HG03342 (cell line): ENCODE measurements at regions not wholly inside any gene's neighbourhood (a gene's known extent, or its start where the extent isn't known, plus 50 kb on each side); places are given as distances from the start of the nearest gene placed in this dataset.

Source experiments
- ATAC-seq: cut with Tn5 transposase; IDR thresholded peaks from one replicate; pipeline ENCODE4 v1.9.1; 2021; ENCODE audit warnings: mild to moderate bottlenecking, moderate library complexity; ENCODE audit not compliant: unreplicated experiment

- no peak for ATAC-seq
Observed at GRCh38 chr9:20135119-20135697, 346.4 kb upstream of the SLC24A2 start.

GRCh38 chr9:20125727-20126126, 336.9 kb upstream of the SLC24A2 start:
- no peak for ATAC-seq

GRCh38 chr9:20119566-20119965, 330.7 kb upstream of the SLC24A2 start:
- ATAC-seq, result no peak

DNA sequence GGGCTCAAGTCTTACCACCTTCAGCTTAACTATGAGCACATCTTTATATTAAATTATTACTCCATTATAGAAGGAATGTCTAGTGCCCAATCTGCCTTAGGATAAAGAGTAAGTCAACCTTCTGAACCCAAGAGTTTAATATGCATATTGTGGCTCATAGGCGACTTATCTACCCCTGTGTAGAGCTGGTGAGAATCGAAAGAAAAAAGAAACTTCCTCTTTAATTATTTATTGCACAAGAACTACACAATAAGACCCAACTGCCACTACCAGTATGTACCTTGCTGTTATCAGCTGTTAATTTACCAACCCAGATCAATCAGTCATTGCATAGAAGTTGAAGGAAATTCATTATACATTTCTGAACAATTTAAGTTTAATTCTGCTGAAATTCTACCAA, 329.1 kb upstream of the SLC24A2 start:
- no peak for ATAC-seq

GRCh38 chr9:20117482-20117881, 328.6 kb upstream of the SLC24A2 start:
- no peak for ATAC-seq

DNA sequence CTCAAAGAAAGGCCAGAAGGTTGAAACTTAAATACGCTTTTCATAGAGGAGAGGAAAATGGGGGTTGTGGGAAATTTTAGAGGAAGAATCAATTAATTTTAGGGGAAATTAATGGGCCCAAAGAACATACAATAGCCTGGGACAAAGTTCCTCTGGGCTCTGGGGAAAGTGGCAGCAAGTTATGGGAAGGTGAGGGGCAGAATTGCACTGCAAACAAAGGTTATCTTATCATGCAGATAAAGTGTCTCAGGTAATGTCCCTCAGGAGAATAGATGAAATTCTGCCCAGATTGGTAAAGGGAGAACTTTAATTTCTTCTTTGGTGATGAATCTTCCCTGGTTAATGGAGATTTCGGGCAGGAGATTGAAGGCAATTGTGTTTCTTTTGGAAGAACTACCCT, 326.1 kb upstream of the SLC24A2 start:
- ATAC-seq, result no peak

GRCh38 chr9:20112205-20112783, 323.5 kb upstream of the SLC24A2 start:
- ATAC-seq, result no peak

GRCh38 chr9:20111173-20111843, 322.5 kb upstream of the SLC24A2 start:
- no peak for ATAC-seq

DNA sequence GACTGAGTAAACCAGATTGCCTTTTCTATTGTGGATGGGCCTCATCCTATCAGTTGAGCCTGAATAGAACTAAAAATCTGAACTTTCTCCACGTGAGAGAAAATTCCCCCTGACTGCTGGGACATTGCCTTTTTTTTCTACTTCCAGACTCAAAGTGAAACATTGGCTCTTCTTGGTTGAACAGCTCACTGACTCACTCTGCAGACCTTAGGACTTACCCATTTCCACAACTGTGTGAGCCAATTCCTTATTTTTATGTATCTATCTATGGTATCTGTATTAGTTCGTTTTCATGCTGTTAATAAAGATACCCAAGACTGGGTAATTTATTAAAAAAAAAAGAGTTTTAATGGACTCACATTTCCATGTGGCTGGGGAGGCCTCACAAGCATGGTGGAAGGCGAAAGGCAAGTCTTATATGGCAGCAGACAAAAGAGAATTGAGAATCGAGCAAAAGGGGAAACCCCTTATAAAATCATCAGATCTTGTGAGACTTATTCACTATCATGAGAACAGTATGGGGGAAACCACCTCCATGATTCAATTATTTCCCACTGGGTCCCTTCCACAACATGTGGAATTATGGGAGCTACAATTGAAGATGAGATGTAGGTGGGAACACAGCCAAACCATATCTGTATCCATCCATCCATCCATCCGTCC, 306.7 kb upstream of the SLC24A2 start:
- ATAC-seq, result no peak

DNA sequence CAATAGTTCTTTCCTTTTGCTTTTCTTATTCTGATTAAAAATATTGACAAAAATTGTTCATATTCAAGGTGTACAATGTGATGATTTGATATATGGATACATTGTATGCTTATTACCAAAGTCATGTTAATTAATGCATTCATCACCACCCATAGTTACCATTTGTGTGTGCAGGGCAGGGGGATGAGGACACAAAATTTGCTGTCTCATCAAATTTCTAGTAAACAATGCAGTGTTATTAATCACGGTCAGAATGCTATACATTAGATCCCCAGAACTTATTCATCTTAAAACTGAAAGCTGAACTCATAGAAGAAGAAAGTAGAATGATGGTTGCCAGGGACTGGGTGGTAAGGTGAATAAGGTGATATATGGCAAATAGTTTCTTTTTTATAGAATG, 303.7 kb upstream of the SLC24A2 start:
- no peak for ATAC-seq

GRCh38 chr9:20087481-20087880, 298.6 kb upstream of the SLC24A2 start:
- ATAC-seq, result no peak

- no peak for ATAC-seq
Observed at GRCh38 chr9:20085842-20086241, 297.0 kb upstream of the SLC24A2 start.

DNA sequence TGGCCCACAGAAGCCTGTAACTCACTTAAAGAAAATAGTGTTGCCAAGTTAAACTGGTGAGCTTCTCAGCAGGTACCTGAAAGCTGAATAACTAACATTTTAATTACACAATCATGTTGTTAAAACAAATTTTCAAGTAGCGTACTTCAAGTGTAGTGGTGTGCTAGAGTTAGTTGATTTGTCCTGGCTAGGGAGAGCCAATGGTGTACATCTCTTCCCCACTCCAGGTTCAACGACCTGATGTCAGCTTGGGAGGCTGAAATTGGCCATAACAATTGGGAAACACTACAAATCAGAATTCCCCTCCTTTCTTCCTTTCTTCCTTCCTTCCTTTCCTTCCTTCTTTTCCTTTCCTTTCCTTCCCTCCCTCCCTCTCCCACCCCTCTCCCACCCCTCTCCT, 295.3 kb upstream of the SLC24A2 start:
- ATAC-seq, result no peak

GRCh38 chr9:20083390-20083789, 294.6 kb upstream of the SLC24A2 start:
- no peak for ATAC-seq

DNA sequence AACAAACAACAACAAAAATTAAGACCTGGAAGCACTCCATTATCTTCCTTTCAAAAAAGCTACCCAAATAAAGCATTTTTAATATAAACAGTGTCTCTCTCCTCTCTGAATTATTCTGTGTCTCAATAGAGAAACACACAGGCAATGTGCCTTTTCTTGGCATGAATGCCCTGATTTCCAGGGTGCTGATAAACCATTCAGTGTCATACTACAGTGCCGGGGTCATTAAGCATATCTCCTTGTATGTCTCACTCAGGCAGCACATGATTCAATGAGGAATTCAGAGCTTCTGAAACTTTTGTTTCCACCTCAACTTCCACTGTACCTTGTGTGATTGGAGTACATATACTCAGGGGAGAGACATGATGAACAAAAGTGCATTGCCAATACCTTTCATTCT, 294.0 kb upstream of the SLC24A2 start:
- no peak for ATAC-seq

DNA sequence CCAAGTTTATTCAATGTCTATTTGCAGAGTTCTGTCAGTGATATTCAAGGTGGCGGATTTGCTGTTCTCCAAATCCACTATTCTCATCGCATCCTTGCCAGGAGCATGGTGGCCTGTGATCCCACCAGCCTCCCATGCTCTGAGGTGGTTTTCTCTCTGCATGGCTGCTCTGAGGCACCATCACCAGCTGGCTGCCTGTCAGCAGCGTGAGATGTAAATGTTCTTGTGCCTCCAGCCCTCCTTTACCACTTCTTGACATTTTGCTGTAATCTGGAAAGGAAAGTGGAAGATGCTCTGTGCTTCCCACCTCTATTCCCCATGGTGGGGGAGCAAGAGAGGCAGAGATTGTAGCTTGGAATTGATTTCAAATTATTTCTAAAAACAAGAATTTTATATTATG, 293.6 kb upstream of the SLC24A2 start:
- ATAC-seq, result no peak

DNA sequence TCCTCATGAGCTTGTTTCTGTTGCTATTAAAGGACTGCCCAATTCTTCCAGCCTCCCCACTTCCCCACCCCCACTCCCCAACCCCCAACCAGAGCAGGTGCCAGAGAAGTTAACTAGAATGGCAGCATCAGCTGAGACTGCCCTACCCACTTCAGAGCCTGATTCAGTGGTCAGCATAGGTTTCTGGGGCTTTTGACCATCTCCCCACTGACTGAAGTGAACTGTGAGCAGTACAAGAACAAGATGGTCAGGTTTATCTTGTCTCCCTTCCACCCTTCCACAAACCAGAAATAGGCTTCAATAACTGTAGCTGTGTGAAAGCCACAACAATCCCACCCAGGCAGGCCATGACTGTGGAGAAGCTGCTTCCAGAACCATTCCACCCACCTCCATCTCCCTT, 289.4 kb upstream of the SLC24A2 start:
- ATAC-seq, result no peak

- ATAC-seq, result no peak
Observed at GRCh38 chr9:20074291-20074690, 285.5 kb upstream of the SLC24A2 start.

- no peak for ATAC-seq
Observed at GRCh38 chr9:20070336-20070735, 281.5 kb upstream of the SLC24A2 start.

DNA sequence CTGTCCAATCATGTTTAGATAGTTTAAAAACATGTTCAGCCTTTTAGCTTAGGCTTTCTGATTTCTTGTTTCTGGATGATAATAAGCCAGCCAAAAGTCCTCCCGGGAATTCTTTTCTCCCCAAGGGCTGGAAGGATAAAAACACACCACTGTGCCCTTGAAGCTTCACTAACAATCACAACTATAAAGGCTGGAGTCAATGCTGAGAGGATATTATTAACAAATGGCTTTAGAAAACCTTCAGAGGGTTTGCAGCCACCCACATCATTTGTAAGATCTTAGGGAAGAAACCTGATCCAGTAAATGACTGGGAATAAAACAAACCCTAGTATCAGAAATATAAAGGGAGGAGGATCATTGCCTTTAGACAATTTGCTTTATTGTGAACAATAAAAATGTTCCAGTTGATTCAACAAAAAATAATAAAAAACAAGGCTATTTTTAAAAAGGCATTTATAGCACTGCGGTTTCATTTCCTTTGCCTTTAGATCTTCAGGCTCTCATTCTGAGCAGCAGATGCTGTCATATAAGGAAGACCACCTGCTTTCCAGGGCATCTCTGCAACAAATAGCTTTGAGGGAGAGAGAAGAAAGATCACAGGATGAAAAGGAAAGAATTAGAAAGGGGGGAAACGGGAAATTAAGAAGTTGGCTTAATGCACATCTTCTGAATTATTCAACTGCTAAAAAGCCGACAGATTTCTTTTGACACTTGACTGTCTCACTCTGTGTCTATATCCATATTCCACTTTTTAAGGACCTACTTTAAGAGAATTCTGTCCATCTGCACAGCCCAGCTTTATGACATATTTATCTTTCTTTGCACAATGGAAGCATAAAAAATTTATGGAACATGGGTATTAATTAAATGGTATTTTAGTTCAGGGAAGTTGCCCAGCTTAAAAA, 277.2 kb upstream of the SLC24A2 start:
- ATAC-seq, result no peak

GRCh38 chr9:20065046-20065445, 276.2 kb upstream of the SLC24A2 start:
- no peak for ATAC-seq
